Prostate gland (tissue), 2 donors: ENCODE measurements at regions not wholly inside any gene's neighbourhood (a gene's known extent, or its start where the extent isn't known, plus 50 kb on each side); places are given as distances from the start of the nearest gene placed in this dataset.

Experiments
- POLR2A ChIP-seq: fragments of 450-650 bp; IDR thresholded peaks from one replicate; pipeline ENCODE4 v1.6.1; 2016; ENCODE audit warnings: antibody characterized with exemption, mild to moderate bottlenecking
- POLR2AphosphoS5 ChIP-seq: sonication (generic); formaldehyde crosslinking; IDR thresholded peaks from one replicate; pipeline ENCODE4 v1.6.1; 2017; ENCODE audit warnings: antibody characterized with exemption
- TF ChIP-seq, protein P1 (sequence below), 4 experiments: fragments of 200-600 bp in 2 of 4; fragments of 450-650 bp in 2 of 4; sonication (generic) in 2 of 4; IDR thresholded peaks; 1 replicate in 3 of 4; 2 replicates in 1 of 4; pipeline ENCODE4 v1.5.1; 2016 to 2019; ENCODE audit warnings: antibody characterized with exemption in 4 of 4, mild to moderate bottlenecking in 2 of 4, moderate library complexity in 2 of 4

DNA sequence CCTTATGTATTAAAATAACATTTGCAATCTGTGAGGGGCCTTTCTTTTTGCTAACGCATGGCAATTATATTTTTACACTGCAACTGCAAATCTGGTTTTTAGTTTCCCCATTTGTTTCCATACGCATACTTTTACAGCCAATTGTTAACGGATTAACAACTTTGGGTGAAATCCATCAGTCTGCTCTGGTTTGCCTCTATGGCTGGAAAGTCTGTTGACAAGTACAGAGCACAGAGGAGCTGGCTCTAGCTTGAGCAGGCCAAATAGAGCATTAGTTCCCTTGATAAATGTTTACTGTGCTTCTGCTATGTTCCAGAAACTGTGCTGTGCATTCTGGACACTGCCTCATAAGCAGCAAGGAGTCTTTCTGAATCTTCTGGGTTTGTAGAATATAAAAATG lies 400.4 kb upstream of the KIF2A start:
- TF ChIP-seq, protein P1, sequence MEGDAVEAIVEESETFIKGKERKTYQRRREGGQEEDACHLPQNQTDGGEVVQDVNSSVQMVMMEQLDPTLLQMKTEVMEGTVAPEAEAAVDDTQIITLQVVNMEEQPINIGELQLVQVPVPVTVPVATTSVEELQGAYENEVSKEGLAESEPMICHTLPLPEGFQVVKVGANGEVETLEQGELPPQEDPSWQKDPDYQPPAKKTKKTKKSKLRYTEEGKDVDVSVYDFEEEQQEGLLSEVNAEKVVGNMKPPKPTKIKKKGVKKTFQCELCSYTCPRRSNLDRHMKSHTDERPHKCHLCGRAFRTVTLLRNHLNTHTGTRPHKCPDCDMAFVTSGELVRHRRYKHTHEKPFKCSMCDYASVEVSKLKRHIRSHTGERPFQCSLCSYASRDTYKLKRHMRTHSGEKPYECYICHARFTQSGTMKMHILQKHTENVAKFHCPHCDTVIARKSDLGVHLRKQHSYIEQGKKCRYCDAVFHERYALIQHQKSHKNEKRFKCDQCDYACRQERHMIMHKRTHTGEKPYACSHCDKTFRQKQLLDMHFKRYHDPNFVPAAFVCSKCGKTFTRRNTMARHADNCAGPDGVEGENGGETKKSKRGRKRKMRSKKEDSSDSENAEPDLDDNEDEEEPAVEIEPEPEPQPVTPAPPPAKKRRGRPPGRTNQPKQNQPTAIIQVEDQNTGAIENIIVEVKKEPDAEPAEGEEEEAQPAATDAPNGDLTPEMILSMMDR (IDR thresholded peaks at IDR 0.05): no peak
- no peak for TF ChIP-seq POLR2AphosphoS5
- no peak for TF ChIP-seq POLR2A
